A549 (cell line): ENCODE measurements at regions not wholly inside any gene's neighbourhood (a gene's known extent, or its start where the extent isn't known, plus 50 kb on each side); places are given as distances from the start of the nearest gene placed in this dataset.

Source experiments
- CBX8 ChIP-seq: fragments of 200-600 bp; sonication (generic); IDR thresholded peaks from 2 replicates; pipeline ENCODE4 v1.6.1; 2016
- CEBPB ChIP-seq, 2 experiments: fragments of >200 bp in 1 of 2; sonication (Bioruptor Twin) in 1 of 2; formaldehyde crosslinking in 1 of 2; IDR thresholded peaks; 2 replicates each; pipeline ENCODE4 v1.6.1; 2012 to 2016
- CTCF ChIP-seq: fragments of >200 bp; sonication (Bioruptor Twin); formaldehyde crosslinking; IDR thresholded peaks from 3 replicates; pipeline ENCODE4 v1.5.1; 2016
- E2F6 ChIP-seq: IDR thresholded peaks from 2 replicates; pipeline ENCODE4 v1.6.1; 2012; ENCODE audit warnings: low read depth, borderline replicate concordance
- FOXS1 ChIP-seq: fragments of 250-450 bp; sonication (Bioruptor Pico); IDR thresholded peaks from 2 replicates; pipeline ENCODE4 v1.5.0; 2020; ENCODE audit warnings: mild to moderate bottlenecking, moderate library complexity
- HOXB5 ChIP-seq: fragments of 250-450 bp; sonication (Bioruptor Pico); IDR thresholded peaks from 2 replicates; pipeline ENCODE4 v1.5.0; 2020; ENCODE audit warnings: mild to moderate bottlenecking, moderate library complexity
- KDM1A ChIP-seq: fragments of 200-600 bp; sonication (generic); IDR thresholded peaks from 2 replicates; pipeline ENCODE4 v1.6.1; 2016; ENCODE audit warnings: low read depth, mild to moderate bottlenecking
- MAZ ChIP-seq: fragments of 150-350 bp; IDR thresholded peaks from 2 replicates; pipeline ENCODE4 v1.6.1; 2014; ENCODE audit warnings: antibody characterized with exemption, low read depth, low read length, borderline replicate concordance
- MYC ChIP-seq: IDR thresholded peaks from 2 replicates; pipeline ENCODE4 v1.6.1; 2012; ENCODE audit warnings: mild to moderate bottlenecking, inconsistent platforms, low read length, improper control_type of control experiment, borderline replicate concordance
- POLR2AphosphoS2 ChIP-seq: conservative IDR thresholded peaks from 2 replicates; pipeline ENCODE4 v1.6.1; 2012; ENCODE audit warnings: low read length, improper control_type of control experiment, inconsistent platforms
- RFX5 ChIP-seq: fragments of 450-650 bp; IDR thresholded peaks from 2 replicates; pipeline ENCODE4 v1.7.1; 2014; ENCODE audit warnings: antibody characterized with exemption, mild to moderate bottlenecking, moderate library complexity

- TF ChIP-seq CTCF = no peak
- no peak for TF ChIP-seq E2F6
- no peak for TF ChIP-seq FOXS1 (CRISPR knock-in tag)
- no peak for TF ChIP-seq RFX5
- TF ChIP-seq HOXB5 (CRISPR knock-in tag) = no peak
- no peak for TF ChIP-seq KDM1A
- no peak for TF ChIP-seq CEBPB (IDR thresholded peaks at IDR 0.05)
- no peak for TF ChIP-seq POLR2AphosphoS2
- TF ChIP-seq CBX8 = no peak
- no peak for TF ChIP-seq MAZ
- TF ChIP-seq MYC = no peak
Observed at GRCh38 chrX:85561231-85561630, 181.8 kb upstream of the POF1B start.
